Activated T-cell treated with anti-CD3 and anti-CD28 coated beads, Interleukin-2, amount 50 U/mL, for 48 hours (primary cell): ENCODE measurements at regions not wholly inside any gene's neighbourhood (a gene's known extent, or its start where the extent isn't known, plus 50 kb on each side); places are given as distances from the start of the nearest gene placed in this dataset.
A peak's percentile ranks its signal among the peaks of the same experiment; 100 is the strongest.

Experiments used
- DNase-seq, 2 experiments: peaks; one replicate each; pipeline ENCODE4 v3.0.0-alpha.2; 2020

- DNase-seq: no peak
Measured at GRCh38 chr12:125373375-125373774, 308.1 kb downstream of the AACS start.

GRCh38 chr12:125376422-125376821 is 311.2 kb downstream of the AACS start:
- no peak for DNase-seq

- no peak for DNase-seq
Measured at GRCh38 chr12:125377093-125377492, 311.9 kb downstream of the AACS start.

- no peak for DNase-seq
Measured at GRCh38 chr12:125381373-125381772, 316.1 kb downstream of the AACS start.

GRCh38 chr12:125382926-125383325 is 317.7 kb downstream of the AACS start:
- DNase-seq: no peak

GRCh38 chr12:125386652-125387051 is 321.4 kb downstream of the AACS start:
- DNase-seq: no peak

- no peak for DNase-seq
Measured at GRCh38 chr12:125387206-125387605, 322.0 kb downstream of the AACS start.

DNA sequence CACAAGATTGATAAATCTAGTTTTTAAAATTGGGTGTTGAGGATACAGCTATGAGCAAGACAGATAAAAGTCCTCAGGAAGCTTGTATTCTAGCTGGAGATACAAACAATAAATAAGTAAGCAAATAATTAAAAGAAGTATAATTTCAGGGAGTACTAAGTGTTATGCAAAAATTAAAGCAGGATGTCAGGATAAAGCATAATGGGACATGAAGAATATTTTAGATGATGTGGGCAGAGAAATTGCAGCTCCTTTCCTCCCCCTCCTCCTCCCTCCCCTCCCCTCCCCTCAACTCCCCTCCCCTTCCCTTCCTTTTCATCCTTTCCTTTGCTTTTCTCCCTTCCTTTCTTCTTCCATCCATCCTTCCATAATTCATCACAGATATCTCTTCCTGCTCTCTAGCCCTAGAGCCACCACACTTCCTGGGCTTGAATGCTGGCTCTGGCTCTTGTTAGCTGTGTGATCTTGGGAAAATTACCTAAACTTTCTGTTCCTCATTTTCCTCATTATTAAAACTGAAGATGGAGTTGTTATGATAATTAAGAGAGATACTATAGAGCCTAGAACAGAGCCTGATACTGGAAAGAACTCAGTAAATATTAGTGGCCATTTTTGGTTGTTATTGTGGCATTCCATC is 323.9 kb downstream of the AACS start:
- no peak for DNase-seq

DNA sequence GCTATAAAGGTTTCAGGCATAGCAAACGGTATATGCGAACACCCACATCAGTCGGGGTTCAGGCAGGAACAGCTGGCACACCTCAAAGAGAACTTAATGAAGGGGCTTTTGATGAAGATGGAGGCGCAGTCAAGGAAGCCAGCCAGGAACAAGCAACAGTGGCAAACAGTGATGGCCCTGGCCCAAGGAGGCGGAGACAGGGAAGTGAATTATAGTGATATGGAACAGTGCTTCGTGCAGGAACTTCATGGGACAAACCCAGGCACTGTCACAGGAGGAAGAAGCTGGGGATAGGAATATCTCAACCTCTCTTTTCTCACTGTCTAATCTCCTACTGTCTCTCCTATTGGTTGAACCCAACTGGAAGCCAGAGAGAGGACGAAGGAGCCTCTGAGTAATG is 328.3 kb downstream of the AACS start:
- no peak for DNase-seq

DNA sequence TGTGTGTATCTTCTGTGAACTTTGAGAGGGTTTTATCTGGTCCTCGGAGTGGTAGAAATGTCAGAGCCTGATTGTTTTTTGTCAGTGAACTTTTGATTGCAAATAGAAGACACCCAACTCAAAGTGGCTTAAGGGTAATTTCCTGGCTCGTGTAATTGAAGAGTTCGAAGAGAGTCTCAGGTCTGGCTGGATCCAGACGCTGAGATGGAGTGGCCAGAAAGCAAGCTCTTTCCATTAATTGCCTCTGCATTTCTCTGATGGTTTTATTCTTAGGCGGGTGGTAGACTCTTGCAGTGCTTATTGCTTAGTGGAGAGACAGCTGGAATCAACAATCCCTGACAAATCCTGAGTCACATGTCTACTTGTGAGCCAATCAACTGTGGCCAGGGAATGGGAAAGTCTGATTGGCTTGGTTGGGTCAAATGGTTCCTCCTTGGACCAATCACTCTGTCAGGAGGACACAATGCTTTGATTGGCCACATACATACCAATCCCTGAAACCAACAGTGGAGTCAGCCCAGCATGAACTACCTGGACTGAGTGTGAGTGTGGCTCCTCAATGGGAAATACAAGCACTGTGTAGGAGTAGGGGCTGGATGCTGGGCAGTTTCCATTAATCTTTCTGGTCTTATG is 330.5 kb downstream of the AACS start:
- no peak for DNase-seq

- no peak for DNase-seq
Measured at GRCh38 chr12:125399489-125399888, 334.3 kb downstream of the AACS start.

- peak; percentile 20 to 22 for DNase-seq
Measured at GRCh38 chr12:125402874-125403789, 337.9 kb downstream of the AACS start.

GRCh38 chr12:125403843-125404242 is 338.6 kb downstream of the AACS start:
- DNase-seq: no peak

DNA sequence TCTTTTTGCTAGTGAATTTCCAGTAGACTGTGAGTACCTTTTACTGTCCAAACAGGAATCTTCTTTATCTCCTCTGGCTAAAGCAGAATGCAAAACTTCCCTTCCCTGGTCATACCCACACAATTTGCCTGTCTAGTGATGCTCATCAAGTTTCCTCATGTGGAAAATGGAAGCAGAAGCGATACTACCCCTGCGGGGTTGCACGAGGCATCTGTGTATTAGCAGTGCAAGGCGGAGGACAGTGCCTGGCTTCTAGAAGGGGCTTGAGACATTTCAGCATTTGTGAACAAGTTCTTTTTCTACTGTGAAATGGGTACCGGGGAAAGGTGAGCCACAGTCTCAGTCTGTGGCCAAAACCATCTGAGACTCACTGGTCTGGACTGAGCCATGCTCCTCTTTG is 340.9 kb downstream of the AACS start:
- DNase-seq: no peak

- no peak for DNase-seq
Measured at GRCh38 chr12:125408718-125409117, 343.5 kb downstream of the AACS start.

DNA sequence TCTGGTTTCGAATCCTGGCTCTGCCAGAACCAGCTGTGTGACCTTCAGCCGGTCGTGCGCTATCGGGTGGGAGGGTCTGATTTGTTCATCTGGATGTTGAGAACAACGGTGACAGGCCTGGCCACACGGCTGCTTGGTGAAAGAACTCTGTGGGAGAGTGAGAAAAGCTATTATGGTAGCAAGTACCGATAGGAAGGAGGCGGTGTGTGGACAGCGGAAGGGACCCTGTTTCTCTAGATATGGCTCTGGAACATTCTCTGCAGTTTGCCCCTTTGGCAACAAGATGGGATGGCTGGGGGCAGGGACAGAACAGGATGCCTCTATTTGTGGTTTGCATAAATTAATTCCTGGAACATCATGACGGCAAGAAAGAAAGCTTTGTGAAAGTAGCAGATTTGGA is 347.3 kb downstream of the AACS start:
- DNase-seq: no peak

DNA sequence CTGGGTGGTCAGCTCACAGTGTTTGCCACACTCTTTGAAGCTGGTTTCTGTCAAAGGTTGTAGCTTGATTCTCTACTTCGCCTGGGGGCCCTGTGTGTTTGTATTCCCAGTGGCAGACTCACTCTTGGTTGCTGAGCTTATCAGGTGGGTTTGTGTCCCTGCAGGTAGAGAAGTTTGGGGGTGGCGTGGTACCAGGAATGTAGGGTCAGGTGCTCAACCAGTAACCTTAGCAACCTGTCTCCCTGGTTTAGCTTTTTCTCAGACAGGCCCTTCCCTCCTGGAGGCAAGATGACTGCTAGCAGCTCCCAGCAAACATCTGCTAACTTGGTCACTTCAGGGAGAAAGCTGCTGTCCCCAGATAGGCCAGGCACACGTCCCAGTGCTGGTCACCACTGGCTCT is 352.2 kb downstream of the AACS start:
- no peak for DNase-seq

- no peak for DNase-seq
Measured at GRCh38 chr12:125418902-125419564, 353.8 kb downstream of the AACS start.

DNA sequence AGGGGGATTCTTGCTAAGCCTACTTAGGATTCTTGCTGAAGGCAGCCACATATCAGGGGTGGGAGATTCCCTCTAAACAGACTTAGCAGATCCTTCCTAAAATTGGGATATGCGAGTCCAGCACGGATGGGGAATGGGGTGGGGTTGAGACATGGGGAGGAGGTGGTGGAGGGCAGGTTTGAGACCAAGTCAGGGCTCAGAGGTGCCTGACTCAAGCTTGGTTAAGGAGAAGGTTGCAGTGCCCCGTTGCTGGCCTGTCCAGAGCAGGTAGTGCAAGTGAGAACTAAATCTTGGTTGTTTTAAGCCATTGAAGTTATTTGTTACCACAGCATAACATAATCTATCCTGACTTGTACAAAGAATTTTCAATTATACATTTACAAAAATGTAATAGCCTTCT is 359.7 kb downstream of the AACS start:
- DNase-seq: no peak

- no peak for DNase-seq
Measured at GRCh38 chr12:125431516-125431915, 366.3 kb downstream of the AACS start.

GRCh38 chr12:125434131-125434530 is 368.9 kb downstream of the AACS start:
- no peak for DNase-seq

GRCh38 chr12:125434936-125435443 is 369.8 kb downstream of the AACS start:
- no peak for DNase-seq

GRCh38 chr12:125435871-125436270 is 370.6 kb downstream of the AACS start:
- no peak for DNase-seq
